ENCODE measurements at regions not wholly inside any gene's neighbourhood (a gene's known extent, or its start where the extent isn't known, plus 50 kb on each side); places are given as distances from the start of the nearest gene placed in this dataset.

GRCh38 chr18:22603902-22604301 lies 186.2 kb upstream of the CTAGE1 start:
- no peak overlapping the region for H3K4me2 ChIP-seq (ENCODE audit: low read depth, low read length, poor library complexity, severe bottlenecking)
- H3K79me2 ChIP-seq (ENCODE audit: insufficient read depth, low read length) = no peaks in the 10 kb centered on the region
- H3K36me3 ChIP-seq (ENCODE audit: insufficient read depth, low read length) = no peaks in the 10 kb centered on the region
- H3K9me2 ChIP-seq (replicated peaks; ENCODE audit: low read depth, low read length) = no peaks in the 10 kb centered on the region
- no peaks in the 10 kb centered on the region for H3F3A ChIP-seq (ENCODE audit: low read depth)
- H3K27me3 ChIP-seq (ENCODE audit: insufficient read depth, low read length, poor library complexity, severe bottlenecking) = no peaks in the 10 kb centered on the region
- H3K4me3 ChIP-seq (ENCODE audit: low read length, poor library complexity, severe bottlenecking) = no peak overlapping the region
- TF ChIP-seq CTCF (conservative IDR thresholded peaks at IDR 0.05; ENCODE audit: low read length) = no peak
- TF ChIP-seq EZH2phosphoT487 (IDR thresholded peaks at IDR 0.05; ENCODE audit: borderline replicate concordance) = no peak
- H4K20me1 ChIP-seq (ENCODE audit: insufficient read depth, low read length, poor library complexity, severe bottlenecking) = no peaks in the 10 kb centered on the region
- H3K9ac ChIP-seq (ENCODE audit: low read depth, low read length, poor library complexity, severe bottlenecking) = no peak overlapping the region
- no peaks in the 10 kb centered on the region for H3K4me1 ChIP-seq (ENCODE audit: insufficient read depth, low read length, poor library complexity, severe bottlenecking)
- H2AFZ ChIP-seq (ENCODE audit: low read length) = no peak overlapping the region
- H3K9me3 ChIP-seq (ENCODE audit: insufficient read depth, low read depth, low read length) = no peaks in the 10 kb centered on the region

GRCh38 chr18:22604390-22604985 lies 186.8 kb upstream of the CTAGE1 start:
- H3K27me3 ChIP-seq (ENCODE audit: insufficient read depth, low read length, poor library complexity, severe bottlenecking) = no peaks in the 10 kb centered on the region
- H3K4me1 ChIP-seq (ENCODE audit: insufficient read depth, low read length, poor library complexity, severe bottlenecking) = no peaks in the 10 kb centered on the region
- no peaks in the 10 kb centered on the region for H4K20me1 ChIP-seq (ENCODE audit: insufficient read depth, low read length, poor library complexity, severe bottlenecking)
- no peak overlapping the region for H3K9ac ChIP-seq (ENCODE audit: low read depth, low read length, poor library complexity, severe bottlenecking)
- no peaks in the 10 kb centered on the region for H3K36me3 ChIP-seq (ENCODE audit: insufficient read depth, low read length)
- H3K79me2 ChIP-seq (ENCODE audit: insufficient read depth, low read length) = no peaks in the 10 kb centered on the region
- no peaks in the 10 kb centered on the region for H3K9me3 ChIP-seq (ENCODE audit: insufficient read depth, low read depth, low read length)
- no peaks in the 10 kb centered on the region for H3K9me2 ChIP-seq (replicated peaks; ENCODE audit: low read depth, low read length)
- no peak for TF ChIP-seq EZH2phosphoT487 (IDR thresholded peaks at IDR 0.05; ENCODE audit: borderline replicate concordance)
- TF ChIP-seq CTCF (conservative IDR thresholded peaks at IDR 0.05; ENCODE audit: low read length) = no peak
- no peak overlapping the region for H3K4me3 ChIP-seq (ENCODE audit: low read length, poor library complexity, severe bottlenecking)
- H3F3A ChIP-seq (ENCODE audit: low read depth) = no peaks in the 10 kb centered on the region
- H2AFZ ChIP-seq (ENCODE audit: low read length) = no peak overlapping the region
- no peak overlapping the region for H3K4me2 ChIP-seq (ENCODE audit: low read depth, low read length, poor library complexity, severe bottlenecking)

- TF ChIP-seq EZH2phosphoT487 (IDR thresholded peaks at IDR 0.05; ENCODE audit: borderline replicate concordance) = no peak
Measured at GRCh38 chr18:22604986-22605421, 187.3 kb upstream of the CTAGE1 start.

GRCh38 chr18:22605736-22606135 lies 188.0 kb upstream of the CTAGE1 start:
- no peaks in the 10 kb centered on the region for H3K79me2 ChIP-seq (ENCODE audit: insufficient read depth, low read length)
- no peaks in the 10 kb centered on the region for H3F3A ChIP-seq (ENCODE audit: low read depth)
- H3K4me1 ChIP-seq (ENCODE audit: insufficient read depth, low read length, poor library complexity, severe bottlenecking) = no peaks in the 10 kb centered on the region
- H3K9ac ChIP-seq (ENCODE audit: low read depth, low read length, poor library complexity, severe bottlenecking) = no peak overlapping the region
- no peak for TF ChIP-seq EZH2phosphoT487 (IDR thresholded peaks at IDR 0.05; ENCODE audit: borderline replicate concordance)
- no peak for TF ChIP-seq CTCF (conservative IDR thresholded peaks at IDR 0.05; ENCODE audit: low read length)
- no peaks in the 10 kb centered on the region for H3K36me3 ChIP-seq (ENCODE audit: insufficient read depth, low read length)
- H3K4me3 ChIP-seq (ENCODE audit: low read length, poor library complexity, severe bottlenecking) = no peak overlapping the region
- H3K27me3 ChIP-seq (ENCODE audit: insufficient read depth, low read length, poor library complexity, severe bottlenecking) = no peaks in the 10 kb centered on the region
- no peaks in the 10 kb centered on the region for H3K9me2 ChIP-seq (replicated peaks; ENCODE audit: low read depth, low read length)
- H3K9me3 ChIP-seq (ENCODE audit: insufficient read depth, low read depth, low read length) = no peaks in the 10 kb centered on the region
- no peak overlapping the region for H3K4me2 ChIP-seq (ENCODE audit: low read depth, low read length, poor library complexity, severe bottlenecking)
- H4K20me1 ChIP-seq (ENCODE audit: insufficient read depth, low read length, poor library complexity, severe bottlenecking) = no peaks in the 10 kb centered on the region
- H2AFZ ChIP-seq (ENCODE audit: low read length) = no peak overlapping the region

More at GRCh38 chr18:22604986-22605421, 187.3 kb upstream of the CTAGE1 start:
- Histone ChIP-seq H3K4me1 (ENCODE audit: insufficient read depth, low read length, poor library complexity, severe bottlenecking) (no peaks in the 10 kb centered on the region), H3K36me3 (ENCODE audit: insufficient read depth, low read length) (no peaks in the 10 kb centered on the region), H3K9me2 (replicated peaks; ENCODE audit: low read depth, low read length) (no peaks in the 10 kb centered on the region), H3K79me2 (ENCODE audit: insufficient read depth, low read length) (no peaks in the 10 kb centered on the region), H3K27me3 (ENCODE audit: insufficient read depth, low read length, poor library complexity, severe bottlenecking) (no peaks in the 10 kb centered on the region), H4K20me1 (ENCODE audit: insufficient read depth, low read length, poor library complexity, severe bottlenecking) (no peaks in the 10 kb centered on the region), H3F3A (ENCODE audit: low read depth) (no peaks in the 10 kb centered on the region), H2AFZ (ENCODE audit: low read length) (peak overlapping the region; percentile 30; the same call in 1 of the 2 replicates), H3K4me3 (ENCODE audit: low read length, poor library complexity, severe bottlenecking) (no peak overlapping the region), H3K4me2 (ENCODE audit: low read depth, low read length, poor library complexity, severe bottlenecking) (no peak overlapping the region), H3K9me3 (ENCODE audit: insufficient read depth, low read depth, low read length) (no peaks in the 10 kb centered on the region), H3K9ac (ENCODE audit: low read depth, low read length, poor library complexity, severe bottlenecking) (no peak overlapping the region)
